ENCODE measurements at regions not wholly inside any gene's neighbourhood (a gene's known extent, or its start where the extent isn't known, plus 50 kb on each side); places are given as distances from the start of the nearest gene placed in this dataset.
"Not testable (repeated sequence)": the region's sequence is repeated elsewhere in the genome, so short reads cannot be mapped to it uniquely, and the experiment has no call there.

- TF ChIP-seq CTCF (IDR thresholded peaks at IDR 0.05; ENCODE audit: insufficient read depth, low read length, poor library complexity, severe bottlenecking); EZH2phosphoT487 (conservative IDR thresholded peaks at IDR 0.05; ENCODE audit: low read length): not testable (repeated sequence)
Measured at GRCh38 chr7:65683362-65683761, 189.5 kb upstream of the VKORC1L1 start.
